ENCODE measurements at regions not wholly inside any gene's neighbourhood (a gene's known extent, or its start where the extent isn't known, plus 50 kb on each side); places are given as distances from the start of the nearest gene placed in this dataset.
"Not testable (repeated sequence)": the region's sequence is repeated elsewhere in the genome, so short reads cannot be mapped to it uniquely, and the experiment has no call there.

- peak; percentile 40 for DNase-seq (ENCODE audit: low read depth)
These were observed 341.3 kb downstream of the RASEF start for GRCh38 chr9:82721593-82721992.

- no peak for DNase-seq (ENCODE audit: low read depth)
These were observed 340.9 kb downstream of the RASEF start for GRCh38 chr9:82722051-82722450.

GRCh38 chr9:82722561-82722960 is 340.4 kb downstream of the RASEF start:
- DNase-seq (ENCODE audit: low read depth), result no peak

GRCh38 chr9:82726424-82727276 is 336.3 kb downstream of the RASEF start:
- DNase-seq (ENCODE audit: low read depth), result no peak

- DNase-seq (ENCODE audit: low read depth), result no peak
These were observed 333.8 kb downstream of the RASEF start for GRCh38 chr9:82729141-82729540.

- DNase-seq (ENCODE audit: low read depth), result no peak
These were observed 332.9 kb downstream of the RASEF start for GRCh38 chr9:82729991-82730589.

GRCh38 chr9:82732928-82733327 is 330.0 kb downstream of the RASEF start:
- no peak for DNase-seq (ENCODE audit: low read depth)

- no peak for DNase-seq (ENCODE audit: low read depth)
These were observed 326.8 kb downstream of the RASEF start for GRCh38 chr9:82736126-82736525.

- no peak for DNase-seq (ENCODE audit: low read depth)
These were observed 326.2 kb downstream of the RASEF start for GRCh38 chr9:82736701-82737100.

GRCh38 chr9:82745919-82746318 is 317.0 kb downstream of the RASEF start:
- no peak for DNase-seq (ENCODE audit: low read depth)

GRCh38 chr9:82750411-82750913 is 312.5 kb downstream of the RASEF start:
- DNase-seq (ENCODE audit: low read depth), result no peak

GRCh38 chr9:82757924-82758323 is 305.0 kb downstream of the RASEF start:
- DNase-seq (ENCODE audit: low read depth), result no peak

- no peak for DNase-seq (ENCODE audit: low read depth)
These were observed 301.9 kb downstream of the RASEF start for GRCh38 chr9:82761027-82761426.

- no peak for DNase-seq (ENCODE audit: low read depth)
These were observed 301.0 kb downstream of the RASEF start for GRCh38 chr9:82761956-82762355.

GRCh38 chr9:82763656-82764055 is 299.3 kb downstream of the RASEF start:
- no peak for DNase-seq (ENCODE audit: low read depth)

GRCh38 chr9:82764061-82764668 is 298.8 kb downstream of the RASEF start:
- DNase-seq (ENCODE audit: low read depth), result no peak

GRCh38 chr9:82774707-82775231 is 288.2 kb downstream of the RASEF start:
- DNase-seq (ENCODE audit: low read depth), result not testable (repeated sequence)

GRCh38 chr9:82776508-82776907 is 286.4 kb downstream of the RASEF start:
- DNase-seq (ENCODE audit: low read depth), result no peak

GRCh38 chr9:82777366-82777765 is 285.6 kb downstream of the RASEF start:
- DNase-seq (ENCODE audit: low read depth), result no peak

GRCh38 chr9:82778923-82779322 is 284.0 kb downstream of the RASEF start:
- not testable (repeated sequence) for DNase-seq (ENCODE audit: low read depth)

- DNase-seq (ENCODE audit: low read depth), result no peak
These were observed 282.9 kb downstream of the RASEF start for GRCh38 chr9:82780017-82780416.

GRCh38 chr9:82781921-82782392 is 281.0 kb downstream of the RASEF start:
- DNase-seq (ENCODE audit: low read depth), result peak; percentile 37

Measured in renal cortical epithelial cell (primary cell).